NOMO-1 (cell line): ENCODE measurements at regions not wholly inside any gene's neighbourhood (a gene's known extent, or its start where the extent isn't known, plus 50 kb on each side); places are given as distances from the start of the nearest gene placed in this dataset.
"Not testable (repeated sequence)": the region's sequence is repeated elsewhere in the genome, so short reads cannot be mapped to it uniquely, and the experiment has no call there.

Source experiments
- DNase-seq, 2 experiments: peaks; one replicate each; lab custom pipeline; 2025; ENCODE audit not compliant: unreplicated experiment in 2 of 2; lab: John Stamatoyannopoulos, UW

- no peak for DNase-seq
These were observed 118.7 kb upstream of the PTPRG start for GRCh38 chr3:61442696-61443095.

DNA sequence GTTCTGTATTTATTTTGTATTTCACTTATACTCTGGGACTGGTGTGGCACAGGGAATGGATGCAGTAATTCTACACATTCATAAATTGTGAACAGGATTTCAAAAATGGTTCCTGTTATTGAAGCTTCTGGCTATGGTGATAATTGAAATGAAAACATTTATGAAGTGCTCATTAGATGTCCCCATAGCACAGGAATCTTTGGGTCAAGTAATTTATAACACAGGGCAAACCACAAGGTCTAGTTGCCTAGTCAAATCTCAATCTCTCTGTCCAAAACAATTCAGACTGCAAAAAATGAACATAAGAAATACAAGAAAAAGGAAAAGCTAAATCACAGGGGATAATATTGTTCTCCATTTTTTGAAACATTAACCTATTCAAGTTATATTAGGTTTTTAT, 117.5 kb upstream of the PTPRG start:
- no peak for DNase-seq

DNA sequence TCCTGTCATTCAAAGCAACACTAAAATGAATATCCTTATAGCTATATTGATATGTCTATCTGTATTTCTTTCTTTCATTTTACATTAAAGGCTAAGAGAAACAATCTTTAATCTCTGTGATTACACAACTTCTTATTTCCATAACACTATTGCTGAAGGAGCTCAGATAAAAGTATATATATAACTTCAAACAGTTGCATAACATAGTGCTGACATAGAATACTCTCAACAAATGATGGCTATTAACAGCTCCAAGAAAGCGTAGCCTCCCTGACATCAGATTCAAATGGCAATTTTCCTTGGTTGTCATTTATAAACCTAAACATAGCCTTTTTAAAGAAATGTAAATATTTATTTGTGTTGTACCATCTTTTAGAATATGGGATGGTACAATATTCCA, 116.6 kb upstream of the PTPRG start:
- DNase-seq: no peak

- DNase-seq: no peak
These were observed 115.4 kb upstream of the PTPRG start for GRCh38 chr3:61445924-61446323.

DNA sequence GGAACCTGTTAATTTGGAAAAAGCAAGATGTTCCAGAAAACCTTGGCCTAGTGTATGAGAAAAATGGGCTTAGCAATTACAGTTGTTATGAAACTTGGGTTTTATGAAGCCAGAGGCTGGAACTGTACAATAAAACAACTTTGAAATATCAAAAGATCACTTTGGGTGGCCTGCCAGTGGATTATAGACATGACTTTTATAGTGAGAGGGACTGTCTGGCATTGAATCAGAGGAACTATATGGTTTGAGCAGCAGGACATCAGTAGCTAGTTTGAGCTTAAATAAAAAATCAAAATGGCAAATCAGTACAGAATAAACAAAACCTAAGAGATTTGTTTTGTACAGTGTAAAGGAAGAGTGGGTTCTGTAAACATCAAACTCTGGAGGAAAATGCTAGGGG, 115.0 kb upstream of the PTPRG start:
- no peak for DNase-seq

GRCh38 chr3:61448378-61448777, 113.0 kb upstream of the PTPRG start:
- DNase-seq: no peak

GRCh38 chr3:61449327-61450040, 111.9 kb upstream of the PTPRG start:
- DNase-seq: no peak

- no peak for DNase-seq
These were observed 110.5 kb upstream of the PTPRG start for GRCh38 chr3:61450866-61451265.

DNA sequence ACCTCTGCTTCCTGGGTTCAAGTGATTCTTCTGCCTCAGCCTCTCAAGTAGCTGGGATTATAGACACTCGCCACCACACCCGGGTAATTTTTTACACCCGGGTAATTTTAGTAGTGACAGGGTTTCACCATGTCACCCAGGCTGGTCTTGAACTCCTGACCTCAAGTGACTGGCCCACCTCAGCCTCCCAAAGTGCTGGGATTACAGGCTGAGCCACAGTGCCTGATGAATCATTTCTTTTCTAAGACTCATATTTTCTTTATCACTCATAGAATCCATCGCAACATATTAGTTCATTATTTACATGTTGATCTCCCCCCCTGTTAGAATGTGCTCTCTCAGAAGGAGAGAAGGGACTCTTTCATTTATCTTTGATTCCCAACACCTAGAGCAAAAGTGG, 109.5 kb upstream of the PTPRG start:
- DNase-seq: no peak

DNA sequence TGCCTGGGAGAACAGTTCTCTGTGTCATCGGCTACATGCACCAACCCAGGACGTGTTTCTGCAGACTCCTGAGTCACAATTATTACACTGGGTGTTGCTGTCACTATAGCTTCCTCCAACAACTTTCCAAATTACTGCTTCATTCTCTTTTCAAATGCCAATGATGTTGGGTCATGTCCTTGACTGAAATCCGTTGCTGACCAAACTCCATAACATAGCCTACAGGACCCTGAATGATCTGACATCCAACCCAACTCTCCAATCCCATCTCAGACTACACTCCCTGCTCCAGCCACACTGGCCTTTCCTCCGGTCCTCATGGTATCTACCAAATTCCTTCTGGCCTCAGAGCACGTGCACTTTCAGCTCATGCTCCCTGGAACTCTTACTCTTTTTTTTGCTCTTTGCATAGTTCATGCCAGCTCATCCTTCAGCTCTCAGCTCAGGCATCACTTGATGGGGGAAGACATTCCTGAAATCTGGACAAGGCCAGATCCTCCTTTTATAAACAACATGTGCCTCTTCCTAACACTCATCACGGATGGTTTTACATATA, 108.8 kb upstream of the PTPRG start:
- no peak for DNase-seq

GRCh38 chr3:61454006-61454585, 107.3 kb upstream of the PTPRG start:
- DNase-seq: no peak

GRCh38 chr3:61454801-61455200, 106.6 kb upstream of the PTPRG start:
- DNase-seq: no peak

DNA sequence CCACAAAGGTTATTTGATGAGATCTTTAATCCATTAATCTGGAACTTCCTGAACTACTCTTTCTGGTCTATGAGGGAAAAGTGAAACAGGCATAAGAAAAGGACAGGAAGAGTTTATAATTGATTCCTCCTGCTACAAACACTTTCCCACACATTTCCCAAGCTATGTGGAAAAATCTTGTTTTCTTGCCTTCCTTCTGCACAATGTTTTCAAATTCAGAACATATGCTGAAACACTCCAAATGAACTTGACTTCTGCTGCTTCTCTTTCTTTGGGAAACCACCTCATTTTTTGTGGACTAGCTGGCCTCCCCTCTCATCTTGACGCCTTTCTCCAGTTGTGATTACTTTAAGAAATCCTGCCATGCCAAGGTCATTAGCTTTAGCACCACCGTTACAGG, 100.7 kb upstream of the PTPRG start:
- DNase-seq: no peak

DNA sequence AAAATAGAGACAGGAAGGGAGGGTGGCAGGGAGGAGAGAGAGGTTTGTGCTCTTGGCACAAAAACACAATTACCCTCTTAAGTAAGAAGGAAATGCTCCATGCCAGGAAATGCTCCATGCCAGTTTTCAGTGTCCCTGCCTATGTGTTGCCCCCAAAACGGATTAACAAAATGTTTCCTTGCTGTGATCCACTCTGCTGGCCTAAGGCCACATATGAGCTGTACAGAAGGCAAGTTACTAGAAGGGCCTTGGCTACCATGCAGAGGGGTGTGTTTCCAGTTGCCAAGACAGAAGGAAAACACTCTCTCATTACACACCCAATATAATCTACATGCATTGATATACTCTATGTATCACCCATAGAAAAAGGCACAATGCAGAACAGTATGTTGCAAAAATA, 98.2 kb upstream of the PTPRG start:
- DNase-seq: no peak

DNA sequence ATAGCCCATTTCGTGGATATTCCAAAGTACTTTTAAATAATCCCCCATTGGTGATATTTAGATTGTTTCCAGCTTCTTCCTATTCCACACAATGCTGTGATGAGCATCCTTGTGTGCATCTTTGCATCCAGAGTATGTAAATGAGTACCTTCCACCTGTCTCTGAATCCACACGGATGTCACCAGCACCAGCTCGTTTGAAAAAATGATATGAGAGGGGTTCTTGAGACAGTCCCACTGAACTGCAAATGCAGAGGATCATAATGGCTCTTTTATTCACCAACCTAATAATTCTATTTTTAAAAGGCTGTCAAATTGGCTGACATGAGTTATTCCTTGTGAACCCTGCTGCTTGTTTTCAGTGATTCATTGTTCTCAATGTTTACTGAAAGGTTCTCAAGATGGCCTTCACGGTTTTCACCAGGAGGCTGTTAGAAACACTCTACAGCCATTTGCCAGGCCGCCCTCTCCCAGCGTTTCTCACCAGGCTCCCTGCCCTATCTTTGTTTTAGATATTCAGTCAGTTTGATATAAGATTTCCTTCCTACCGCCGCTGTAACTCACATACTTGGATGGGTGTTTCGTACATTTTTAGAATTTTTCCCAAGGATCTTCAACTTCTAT, 96.7 kb upstream of the PTPRG start:
- no peak for DNase-seq

- no peak for DNase-seq
These were observed 95.0 kb upstream of the PTPRG start for GRCh38 chr3:61466357-61466756.

- no peak for DNase-seq
These were observed 77.4 kb upstream of the PTPRG start for GRCh38 chr3:61483997-61484396.

DNA sequence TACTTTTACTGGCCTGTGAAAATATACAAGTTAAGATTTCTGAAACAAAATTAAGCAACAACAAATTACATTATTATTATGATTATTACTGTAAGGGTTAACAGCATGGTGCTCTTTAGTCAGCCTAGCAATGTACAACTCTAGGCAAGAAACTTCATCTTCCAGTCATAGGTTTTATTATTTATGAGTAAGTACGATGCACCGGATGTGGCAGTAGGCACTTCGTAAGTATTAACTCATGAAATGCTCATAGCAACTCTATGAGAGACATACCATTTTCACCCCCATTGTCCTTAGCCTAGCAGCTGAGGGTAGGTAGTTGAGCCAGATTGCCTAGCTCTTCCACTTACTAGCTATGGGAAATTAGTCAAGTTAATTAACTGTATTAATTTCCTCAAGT, 68.0 kb upstream of the PTPRG start:
- DNase-seq: no peak

- DNase-seq: not testable (repeated sequence)
These were observed 67.1 kb upstream of the PTPRG start for GRCh38 chr3:61494309-61494708.

GRCh38 chr3:61497463-61497862, 63.9 kb upstream of the PTPRG start:
- DNase-seq: no peak

- no peak for DNase-seq
These were observed 56.2 kb upstream of the PTPRG start for GRCh38 chr3:61505197-61505596.

DNA sequence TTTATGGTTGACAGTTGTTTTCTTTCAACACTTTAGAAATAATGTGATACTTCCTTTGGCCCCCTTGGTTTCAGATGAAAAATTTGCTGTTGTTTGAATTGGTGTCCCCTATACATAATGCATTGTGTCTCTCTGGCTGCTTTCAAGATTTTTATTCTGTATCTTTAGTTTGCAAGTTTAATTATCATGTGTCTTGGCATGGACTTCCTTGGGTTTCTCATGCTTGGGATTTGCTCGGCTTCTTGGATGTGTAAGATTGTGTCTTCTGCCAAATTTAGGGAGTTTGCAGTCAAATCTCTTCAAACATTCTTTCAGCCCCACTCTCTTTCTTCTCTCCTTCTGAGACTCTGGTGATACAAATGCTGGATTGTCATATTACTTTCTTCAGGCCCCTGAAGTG, 53.4 kb upstream of the PTPRG start:
- no peak for DNase-seq
